PC-3 (cell line): ENCODE measurements at regions not wholly inside any gene's neighbourhood (a gene's known extent, or its start where the extent isn't known, plus 50 kb on each side); places are given as distances from the start of the nearest gene placed in this dataset.

Experiments used
- EZH2 ChIP-seq: fragments of 300-600 bp; sonication (generic); IDR thresholded peaks from one replicate; pipeline ENCODE4 v1.6.1; 2017; ENCODE audit warnings: antibody characterized with exemption, mild to moderate bottlenecking, low read length; ENCODE audit not compliant: unreplicated experiment
- TF ChIP-seq, protein P1 (sequence below): fragments of 300-600 bp; sonication (generic); conservative IDR thresholded peaks from 2 replicates; pipeline ENCODE4 v1.5.1; 2017; ENCODE audit warnings: antibody characterized with exemption, low read depth, mild to moderate bottlenecking, low read length

DNA sequence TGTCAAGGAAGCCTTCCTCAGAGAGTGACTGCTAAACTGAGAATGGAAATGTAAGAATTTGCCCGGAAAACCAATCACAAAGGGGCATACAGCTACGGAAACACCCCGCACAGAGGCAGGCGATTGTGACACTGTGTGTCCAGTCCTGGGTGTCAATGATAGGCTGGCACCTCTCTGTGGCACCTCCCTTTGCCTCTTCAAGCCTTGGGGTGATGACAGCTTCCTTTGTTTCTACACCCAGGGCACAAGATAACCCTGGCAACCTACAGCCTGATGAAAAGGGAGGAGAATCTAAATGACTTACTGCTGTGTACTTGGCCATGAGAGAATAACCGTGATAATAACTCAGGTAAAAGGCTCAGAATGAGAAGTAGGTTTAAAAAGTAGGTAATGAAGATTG lies 93.6 kb upstream of the SSTR4 start:
- no peak for TF ChIP-seq EZH2
- TF ChIP-seq, protein P1, sequence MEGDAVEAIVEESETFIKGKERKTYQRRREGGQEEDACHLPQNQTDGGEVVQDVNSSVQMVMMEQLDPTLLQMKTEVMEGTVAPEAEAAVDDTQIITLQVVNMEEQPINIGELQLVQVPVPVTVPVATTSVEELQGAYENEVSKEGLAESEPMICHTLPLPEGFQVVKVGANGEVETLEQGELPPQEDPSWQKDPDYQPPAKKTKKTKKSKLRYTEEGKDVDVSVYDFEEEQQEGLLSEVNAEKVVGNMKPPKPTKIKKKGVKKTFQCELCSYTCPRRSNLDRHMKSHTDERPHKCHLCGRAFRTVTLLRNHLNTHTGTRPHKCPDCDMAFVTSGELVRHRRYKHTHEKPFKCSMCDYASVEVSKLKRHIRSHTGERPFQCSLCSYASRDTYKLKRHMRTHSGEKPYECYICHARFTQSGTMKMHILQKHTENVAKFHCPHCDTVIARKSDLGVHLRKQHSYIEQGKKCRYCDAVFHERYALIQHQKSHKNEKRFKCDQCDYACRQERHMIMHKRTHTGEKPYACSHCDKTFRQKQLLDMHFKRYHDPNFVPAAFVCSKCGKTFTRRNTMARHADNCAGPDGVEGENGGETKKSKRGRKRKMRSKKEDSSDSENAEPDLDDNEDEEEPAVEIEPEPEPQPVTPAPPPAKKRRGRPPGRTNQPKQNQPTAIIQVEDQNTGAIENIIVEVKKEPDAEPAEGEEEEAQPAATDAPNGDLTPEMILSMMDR: no peak
